ENCODE measurements at regions not wholly inside any gene's neighbourhood (a gene's known extent, or its start where the extent isn't known, plus 50 kb on each side); places are given as distances from the start of the nearest gene placed in this dataset.

GRCh38 chr10:85311613-85312337 is 983.4 kb downstream of the CCSER2 start:
- TF ChIP-seq CTCF (IDR thresholded peaks at IDR 0.05), result no peak

GRCh38 chr10:85315657-85316056 is 987.3 kb downstream of the CCSER2 start:
- TF ChIP-seq CTCF (IDR thresholded peaks at IDR 0.05), result no peak

- TF ChIP-seq CTCF (IDR thresholded peaks at IDR 0.05), result no peak
Measured at GRCh38 chr10:85316276-85316675, 987.9 kb downstream of the CCSER2 start.

GRCh38 chr10:85317827-85318226 is 989.4 kb downstream of the CCSER2 start:
- TF ChIP-seq CTCF (IDR thresholded peaks at IDR 0.05), result no peak

GRCh38 chr10:85318809-85319807 is 990.7 kb downstream of the CCSER2 start:
- TF ChIP-seq CTCF (IDR thresholded peaks at IDR 0.05), result no peak

DNA sequence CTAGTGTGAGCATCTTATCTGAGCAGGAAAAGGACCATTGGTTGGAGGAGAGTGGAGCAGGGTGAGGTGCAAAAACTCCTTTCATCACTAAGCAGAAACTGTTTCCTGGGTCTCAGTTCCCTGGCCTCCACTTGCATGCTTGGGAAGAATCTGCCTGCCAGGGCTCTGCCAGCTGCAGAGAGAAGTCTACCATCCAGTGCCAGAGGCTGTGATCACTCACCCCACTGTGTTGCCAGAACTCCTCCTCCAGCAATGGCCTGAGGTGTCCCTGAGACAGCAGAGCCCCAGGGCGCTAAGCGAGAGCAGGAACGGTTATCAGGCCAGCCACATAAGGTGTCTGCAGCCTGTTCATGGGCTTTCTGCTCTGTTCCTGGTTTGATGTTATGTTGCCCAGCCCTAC is 991.4 kb downstream of the CCSER2 start:
- TF ChIP-seq CTCF (IDR thresholded peaks at IDR 0.05), result no peak

GRCh38 chr10:85333594-85333993 is 1005.2 kb downstream of the CCSER2 start:
- no peak for TF ChIP-seq CTCF (IDR thresholded peaks at IDR 0.05)

Measured in LNCAP (cell line).